Ramos (cell line): ENCODE measurements at regions not wholly inside any gene's neighbourhood (a gene's known extent, or its start where the extent isn't known, plus 50 kb on each side); places are given as distances from the start of the nearest gene placed in this dataset.
"Not testable (repeated sequence)": the region's sequence is repeated elsewhere in the genome, so short reads cannot be mapped to it uniquely, and the experiment has no call there.

Experiments used
- in situ Hi-C: fragments of 300-500 bp; cut with MboI; formaldehyde crosslinking; loops from one replicate; pipeline ENCODE4 v1.14.3; 2022; ENCODE audit warnings: low sequenced_read_pairs; ENCODE audit not compliant: unreplicated experiment

DNA sequence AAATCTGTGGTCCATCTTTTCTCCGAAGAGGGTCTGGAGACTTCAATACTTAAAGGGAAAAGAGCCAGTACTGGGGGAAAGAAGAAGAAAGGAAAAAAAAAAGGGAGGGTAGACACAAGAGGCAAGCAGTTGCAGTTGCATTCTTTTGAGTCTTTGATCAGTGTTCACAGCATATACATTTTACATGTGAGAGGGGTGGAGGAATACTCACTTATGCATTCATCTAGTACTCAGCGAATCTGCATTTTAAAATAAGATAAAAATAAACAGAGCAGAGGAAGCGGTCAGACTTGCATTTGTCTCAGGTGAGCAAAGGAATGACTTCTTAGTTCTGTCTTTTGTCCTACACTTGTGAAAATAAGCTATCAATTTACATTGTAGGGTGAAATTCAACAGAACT is 275.6 kb downstream of the SLC7A11 start:
- in situ Hi-C loops = no loop called here

GRCh38 chr4:137961051-137961438 is 281.1 kb downstream of the SLC7A11 start:
- in situ Hi-C loops = no loop called here

- in situ Hi-C loops = no loop called here
These were observed 281.6 kb downstream of the SLC7A11 start for GRCh38 chr4:137960371-137961050.

- in situ Hi-C loops = no loop called here
These were observed 284.3 kb downstream of the SLC7A11 start for GRCh38 chr4:137957806-137958205.

- in situ Hi-C loops = no loop called here
These were observed 285.9 kb downstream of the SLC7A11 start for GRCh38 chr4:137956256-137956655.

GRCh38 chr4:137955595-137955994 is 286.6 kb downstream of the SLC7A11 start:
- in situ Hi-C loops = no loop called here

DNA sequence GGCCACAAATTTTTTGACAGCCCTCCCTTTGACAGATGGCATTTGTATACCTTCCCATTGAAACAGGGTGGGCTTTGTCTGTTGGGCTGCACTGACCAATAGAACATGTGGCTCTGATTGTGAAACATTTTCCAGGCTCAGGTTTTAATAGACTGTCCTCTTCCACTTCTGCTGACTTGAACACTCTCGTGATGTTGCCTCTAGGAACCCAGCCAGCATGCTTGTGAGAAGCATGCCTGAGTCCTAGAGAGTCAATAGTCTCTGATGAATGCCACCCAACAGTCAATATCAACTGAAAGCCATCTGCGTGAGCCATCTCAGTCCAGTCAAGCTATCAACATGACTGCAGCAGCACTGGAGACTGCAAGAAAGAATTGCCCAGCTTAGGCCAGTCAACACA is 290.0 kb downstream of the SLC7A11 start:
- in situ Hi-C loops = no loop called here

DNA sequence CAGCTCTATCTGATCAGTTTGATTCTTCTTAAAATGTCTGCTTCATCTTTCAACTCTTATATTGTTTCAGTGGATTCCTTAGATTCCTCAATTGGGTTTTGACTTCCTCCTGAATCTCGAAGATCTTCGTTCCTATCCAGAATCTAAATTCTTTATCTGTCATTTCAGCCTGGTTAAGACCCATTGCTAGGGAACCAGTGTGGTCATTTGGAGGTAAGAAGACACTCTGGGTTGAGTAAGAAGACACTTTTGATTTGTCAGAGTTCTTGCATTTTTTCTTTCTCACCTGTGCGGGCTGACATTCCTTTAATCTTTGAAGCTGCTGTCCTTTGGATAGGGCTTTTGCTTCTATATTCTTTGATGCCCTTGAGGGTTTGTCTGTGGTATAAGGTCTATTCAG is 291.9 kb downstream of the SLC7A11 start:
- in situ Hi-C loops = no loop called here

DNA sequence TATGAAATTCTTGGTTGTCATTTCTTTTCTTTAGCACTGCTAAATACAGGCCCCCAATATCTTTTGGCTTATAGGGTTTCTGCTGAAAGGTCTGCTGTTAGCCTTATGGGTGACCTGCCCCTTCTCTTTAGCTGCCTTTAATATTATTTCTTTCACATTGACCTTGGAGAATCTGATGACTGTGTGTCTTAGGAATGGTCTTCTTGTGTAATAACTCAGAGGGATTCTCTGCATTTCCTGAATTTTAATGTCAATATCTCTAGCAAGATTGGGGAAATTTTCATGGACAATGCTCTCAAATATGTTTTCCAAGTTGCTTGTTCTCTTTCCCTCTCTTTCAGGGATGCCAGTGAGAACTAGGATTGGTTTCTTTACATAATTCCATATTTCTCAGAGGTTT is 292.4 kb downstream of the SLC7A11 start:
- in situ Hi-C loops = no loop called here

DNA sequence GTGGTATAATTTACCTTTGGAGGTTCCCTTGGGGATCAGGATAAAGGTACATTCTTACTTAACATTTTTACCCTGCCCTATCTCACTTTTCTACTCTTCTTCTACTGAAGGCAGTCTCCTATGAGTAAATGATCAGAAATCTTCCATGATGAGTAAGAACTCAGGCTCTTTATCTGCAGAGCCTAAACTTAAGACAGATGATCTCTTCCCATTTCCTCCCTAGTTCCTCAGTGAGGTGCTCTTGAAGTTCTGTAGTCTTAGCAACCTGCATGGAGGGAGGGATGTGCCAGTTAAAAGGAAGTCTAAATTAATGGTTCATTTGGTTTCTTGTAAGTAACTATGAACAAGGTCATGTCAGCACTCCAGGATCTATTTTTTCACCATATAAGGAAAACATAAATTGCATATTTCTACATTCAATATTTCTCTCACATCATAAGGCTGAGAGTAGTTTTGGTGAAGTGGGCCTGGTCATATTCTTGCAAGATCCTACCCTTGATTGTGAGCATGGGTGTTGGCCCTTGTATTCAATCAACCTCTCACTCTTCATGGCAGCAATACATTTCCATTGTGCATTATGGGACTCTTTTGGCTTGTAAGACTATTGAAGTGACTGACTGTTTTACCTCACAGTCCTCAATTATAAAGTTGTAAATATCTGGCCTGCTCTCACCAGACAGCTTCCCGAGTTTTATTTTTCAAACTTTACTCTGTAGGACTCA is 295.5 kb downstream of the SLC7A11 start:
- in situ Hi-C loops = no loop called here

GRCh38 chr4:137942815-137943214 is 299.3 kb downstream of the SLC7A11 start:
- in situ Hi-C loops = not testable (repeated sequence)

- in situ Hi-C loops = not testable (repeated sequence)
These were observed 300.1 kb downstream of the SLC7A11 start for GRCh38 chr4:137942015-137942515.

GRCh38 chr4:137934911-137935310 is 307.2 kb downstream of the SLC7A11 start:
- in situ Hi-C loops = no loop called here

GRCh38 chr4:137934046-137934445 is 308.1 kb downstream of the SLC7A11 start:
- in situ Hi-C loops = no loop called here

- in situ Hi-C loops = no loop called here
These were observed 314.2 kb downstream of the SLC7A11 start for GRCh38 chr4:137927972-137928371.

DNA sequence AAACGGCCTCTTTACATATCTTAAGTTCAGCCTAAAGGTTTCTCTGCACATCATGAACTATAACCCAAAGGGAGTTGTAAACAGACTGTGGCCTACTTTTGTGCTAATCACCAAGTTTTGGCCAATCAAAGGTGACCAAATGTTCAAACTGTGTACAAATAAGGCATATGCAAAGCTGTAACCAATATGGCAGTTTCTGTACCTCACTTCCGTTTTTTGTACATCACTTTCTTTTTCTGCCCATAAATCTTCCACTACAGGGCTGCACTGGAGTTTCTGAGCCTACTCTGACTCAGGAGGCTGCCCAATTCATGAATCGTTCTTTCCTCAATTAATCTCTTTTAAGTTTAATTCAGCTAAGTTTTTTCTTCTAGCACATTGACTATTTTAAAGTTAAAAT is 318.7 kb downstream of the SLC7A11 start:
- in situ Hi-C loops = no loop called here

- in situ Hi-C loops = no loop called here
These were observed 319.4 kb downstream of the SLC7A11 start for GRCh38 chr4:137922721-137923120.

DNA sequence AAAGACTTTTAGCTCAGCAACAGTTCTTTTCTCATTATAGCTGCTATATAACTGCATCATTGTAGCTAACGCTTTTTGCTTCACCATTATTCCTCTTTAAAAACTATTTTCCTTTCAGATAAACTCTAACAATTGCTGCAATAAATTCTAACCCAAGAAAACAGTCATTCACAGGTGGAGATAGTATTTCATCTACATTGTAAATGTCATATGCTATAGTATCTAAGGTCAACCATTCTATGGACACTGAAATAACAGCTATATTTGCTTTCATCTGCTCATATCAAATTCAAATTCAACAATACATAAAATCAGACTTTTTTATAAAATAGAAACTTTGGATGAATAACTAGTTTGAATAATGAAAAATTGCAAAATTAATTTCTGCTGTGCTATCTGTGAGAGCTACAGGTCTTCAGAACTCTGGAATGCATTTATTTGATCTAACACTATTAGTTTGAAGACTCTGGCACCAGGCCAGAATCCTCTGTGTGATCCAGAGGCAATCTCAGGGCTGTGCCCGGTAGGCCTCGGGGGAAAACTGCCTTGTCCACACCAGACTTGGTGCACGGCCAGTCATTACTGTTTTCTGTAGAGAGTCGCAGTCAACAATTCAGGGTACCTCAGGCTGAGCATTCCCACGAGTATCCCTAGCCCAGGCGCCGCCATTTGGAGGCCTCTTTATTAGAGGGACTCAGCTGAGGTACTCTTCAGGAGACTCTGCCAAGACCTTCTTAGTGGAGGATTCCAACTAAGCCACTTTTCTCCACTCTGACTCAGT is 332.4 kb downstream of the SLC7A11 start:
- in situ Hi-C loops = no loop called here

DNA sequence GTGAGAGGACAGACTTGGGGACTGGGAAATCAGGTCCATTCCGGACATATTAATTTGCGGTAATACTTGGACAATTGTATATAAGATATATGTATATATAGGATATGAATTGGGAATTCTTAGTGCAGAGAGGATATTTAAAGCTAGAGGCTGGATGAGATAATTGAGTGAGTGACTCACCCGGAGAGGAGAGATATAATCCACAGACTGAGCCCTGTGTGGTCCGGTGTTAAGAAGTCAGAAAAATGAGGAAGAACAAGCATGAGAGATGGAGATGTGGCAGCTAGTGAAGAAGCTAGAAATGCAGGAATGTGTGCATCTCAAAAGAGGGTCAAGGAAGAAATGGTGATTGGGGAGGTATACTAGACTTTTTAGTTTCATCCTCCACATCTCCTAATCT is 336.2 kb downstream of the SLC7A11 start:
- in situ Hi-C loops = no loop called here

GRCh38 chr4:137901114-137901513 is 341.0 kb downstream of the SLC7A11 start:
- in situ Hi-C loops = no loop called here

DNA sequence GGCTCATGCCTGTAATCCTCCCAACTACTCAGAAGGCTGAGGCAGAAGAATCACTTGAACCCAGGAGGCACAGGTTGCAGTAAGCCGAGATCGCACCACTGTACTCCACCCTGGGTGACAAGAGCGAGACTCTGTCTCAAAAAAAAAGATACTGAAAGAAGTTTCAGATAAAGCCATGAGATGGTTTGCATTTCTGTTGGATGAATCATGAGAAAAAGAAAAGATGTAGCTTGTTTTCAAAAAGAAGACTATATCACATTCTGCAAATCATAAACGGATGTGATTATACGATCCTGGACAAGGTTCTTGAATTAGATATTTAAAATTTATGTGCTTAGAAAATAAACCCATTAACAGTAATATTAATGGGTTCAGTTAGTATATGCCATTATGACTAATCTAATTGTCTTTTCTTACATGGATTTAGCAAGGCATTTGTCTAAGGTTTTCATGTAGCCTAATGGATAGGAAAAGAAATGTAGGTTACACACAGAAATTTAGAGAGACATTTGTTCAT is 345.9 kb downstream of the SLC7A11 start:
- in situ Hi-C loops = no loop called here
